ENCODE measurements at regions not wholly inside any gene's neighbourhood (a gene's known extent, or its start where the extent isn't known, plus 50 kb on each side); places are given as distances from the start of the nearest gene placed in this dataset.

GRCh38 chr7:118472581-118472980, 248.1 kb downstream of the ANKRD7 start:
- TF ChIP-seq CTCF (IDR thresholded peaks at IDR 0.05 in 2 of 3, conservative IDR thresholded peaks at IDR 0.05 in 1 of 3; ENCODE audit: control insufficient read depth in 2 of 3, extremely low read depth in 1 of 3, insufficient read depth in 1 of 3, low read depth in 3 of 3, low read length in 3 of 3) (no peak), BCLAF1 (IDR thresholded peaks at IDR 0.05) (no peak), POLR2A (IDR thresholded peaks at IDR 0.05; ENCODE audit: low read depth, low read length) (no peak), ZBTB40 (IDR thresholded peaks at IDR 0.05; ENCODE audit: borderline replicate concordance) (no peak), ESRRA (IDR thresholded peaks at IDR 0.05; ENCODE audit: low read length) (no peak)
